GM18907 (cell line): ENCODE measurements at regions not wholly inside any gene's neighbourhood (a gene's known extent, or its start where the extent isn't known, plus 50 kb on each side); places are given as distances from the start of the nearest gene placed in this dataset.

Source experiments
- ATAC-seq: cut with Tn5 transposase; IDR thresholded peaks from one replicate; pipeline ENCODE4 v1.9.1; 2021; ENCODE audit warnings: mild to moderate bottlenecking, moderate library complexity; ENCODE audit not compliant: unreplicated experiment

- ATAC-seq, result no peak
Measured at GRCh38 chr15:39358441-39359041, 222.3 kb upstream of the THBS1 start.

- no peak for ATAC-seq
Measured at GRCh38 chr15:39359771-39360170, 221.1 kb upstream of the THBS1 start.

GRCh38 chr15:39360452-39360851, 220.4 kb upstream of the THBS1 start:
- ATAC-seq, result no peak

GRCh38 chr15:39361497-39361896, 219.4 kb upstream of the THBS1 start:
- ATAC-seq, result no peak

GRCh38 chr15:39362821-39363561, 217.9 kb upstream of the THBS1 start:
- ATAC-seq, result no peak

- ATAC-seq, result no peak
Measured at GRCh38 chr15:39363761-39364586, 216.9 kb upstream of the THBS1 start.

- no peak for ATAC-seq
Measured at GRCh38 chr15:39364721-39365120, 216.2 kb upstream of the THBS1 start.

GRCh38 chr15:39365161-39365560, 215.7 kb upstream of the THBS1 start:
- no peak for ATAC-seq

- no peak for ATAC-seq
Measured at GRCh38 chr15:39365873-39366272, 215.0 kb upstream of the THBS1 start.

GRCh38 chr15:39367596-39367995, 213.3 kb upstream of the THBS1 start:
- ATAC-seq, result no peak

GRCh38 chr15:39369768-39370167, 211.1 kb upstream of the THBS1 start:
- ATAC-seq, result no peak

GRCh38 chr15:39376371-39376909, 204.4 kb upstream of the THBS1 start:
- ATAC-seq, result no peak

GRCh38 chr15:39381517-39381916, 199.4 kb upstream of the THBS1 start:
- ATAC-seq, result peak; percentile 91

GRCh38 chr15:39388118-39388517, 192.8 kb upstream of the THBS1 start:
- ATAC-seq, result no peak

GRCh38 chr15:39391230-39391629, 189.6 kb upstream of the THBS1 start:
- ATAC-seq, result no peak

GRCh38 chr15:39392469-39393047, 188.3 kb upstream of the THBS1 start:
- no peak for ATAC-seq

GRCh38 chr15:39393575-39394335, 187.1 kb upstream of the THBS1 start:
- no peak for ATAC-seq

GRCh38 chr15:39394496-39394895, 186.4 kb upstream of the THBS1 start:
- no peak for ATAC-seq

- no peak for ATAC-seq
Measured at GRCh38 chr15:39396979-39397615, 183.8 kb upstream of the THBS1 start.

- ATAC-seq, result no peak
Measured at GRCh38 chr15:39397883-39398282, 183.0 kb upstream of the THBS1 start.
